ENCODE measurements at regions not wholly inside any gene's neighbourhood (a gene's known extent, or its start where the extent isn't known, plus 50 kb on each side); places are given as distances from the start of the nearest gene placed in this dataset.

DNA sequence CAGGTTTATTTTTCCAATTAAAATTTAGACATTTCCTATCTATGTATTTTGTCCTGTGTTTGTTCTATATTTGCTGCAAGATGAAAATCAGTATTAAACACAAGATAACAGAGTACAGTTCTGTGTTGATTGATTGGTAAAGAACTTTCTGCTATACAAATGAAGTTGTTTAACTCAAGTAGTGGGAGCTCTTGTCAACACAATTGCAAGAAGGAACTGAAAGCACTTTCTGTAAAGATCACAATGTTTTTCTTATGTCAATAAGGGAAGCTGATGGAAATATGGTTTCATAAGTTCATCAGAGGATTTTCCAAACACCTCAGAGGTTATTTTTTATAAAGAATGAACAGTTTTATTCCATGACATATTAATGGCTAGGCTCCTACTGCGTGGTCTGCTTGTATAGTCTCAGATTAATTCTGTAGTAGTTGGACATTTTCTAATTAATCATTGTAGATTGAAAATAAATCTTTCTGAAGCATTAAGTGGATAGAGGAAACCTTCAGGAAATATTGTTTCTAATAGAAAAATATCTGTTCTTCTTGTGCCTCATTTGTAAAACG is 379.5 kb downstream of the LRFN5 start:
- ATAC-seq = no peak

DNA sequence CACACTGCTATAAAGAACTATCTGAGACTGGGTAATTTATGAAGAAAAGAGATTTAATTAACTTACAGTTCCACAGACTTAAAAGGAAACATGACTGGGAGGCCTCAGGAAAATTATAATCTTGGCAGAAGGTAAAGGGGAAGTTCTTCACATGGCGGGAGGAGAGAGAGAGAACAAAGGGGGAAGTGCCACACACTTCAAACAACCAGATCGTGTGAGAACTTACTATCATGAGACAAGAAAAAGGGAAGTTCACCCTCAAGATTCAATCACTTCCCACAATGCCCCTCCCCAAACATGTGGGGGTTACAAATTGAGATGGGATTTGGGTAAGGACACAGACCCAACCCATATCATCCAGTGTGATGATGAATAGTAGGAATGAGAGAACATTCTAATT is 366.5 kb downstream of the LRFN5 start:
- Histone ChIP-seq H3K36me3 (no peaks in the 10 kb centered on the region), H3K4me3 (no peak overlapping the region), H3K27ac (no peak overlapping the region), H3K4me1 (no peaks in the 10 kb centered on the region), H3K27me3 (no peaks in the 10 kb centered on the region), H3K9me3 (no peaks in the 10 kb centered on the region)
- ATAC-seq = no peak
- DNase-seq = no peak
- TF ChIP-seq POLR2A (IDR thresholded peaks at IDR 0.05) = no peak
- TF ChIP-seq, protein P1, sequence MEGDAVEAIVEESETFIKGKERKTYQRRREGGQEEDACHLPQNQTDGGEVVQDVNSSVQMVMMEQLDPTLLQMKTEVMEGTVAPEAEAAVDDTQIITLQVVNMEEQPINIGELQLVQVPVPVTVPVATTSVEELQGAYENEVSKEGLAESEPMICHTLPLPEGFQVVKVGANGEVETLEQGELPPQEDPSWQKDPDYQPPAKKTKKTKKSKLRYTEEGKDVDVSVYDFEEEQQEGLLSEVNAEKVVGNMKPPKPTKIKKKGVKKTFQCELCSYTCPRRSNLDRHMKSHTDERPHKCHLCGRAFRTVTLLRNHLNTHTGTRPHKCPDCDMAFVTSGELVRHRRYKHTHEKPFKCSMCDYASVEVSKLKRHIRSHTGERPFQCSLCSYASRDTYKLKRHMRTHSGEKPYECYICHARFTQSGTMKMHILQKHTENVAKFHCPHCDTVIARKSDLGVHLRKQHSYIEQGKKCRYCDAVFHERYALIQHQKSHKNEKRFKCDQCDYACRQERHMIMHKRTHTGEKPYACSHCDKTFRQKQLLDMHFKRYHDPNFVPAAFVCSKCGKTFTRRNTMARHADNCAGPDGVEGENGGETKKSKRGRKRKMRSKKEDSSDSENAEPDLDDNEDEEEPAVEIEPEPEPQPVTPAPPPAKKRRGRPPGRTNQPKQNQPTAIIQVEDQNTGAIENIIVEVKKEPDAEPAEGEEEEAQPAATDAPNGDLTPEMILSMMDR (IDR thresholded peaks at IDR 0.05 in 4 of 5, conservative IDR thresholded peaks at IDR 0.05 in 1 of 5) = no peak
- in situ Hi-C loops (cut with MboI; ENCODE audit: low sequenced_read_pairs in 4 of 4) (no loop called here), intact Hi-C loops (cut with DNase I; ENCODE audit: low total_unique reads) (no loop called here)

More for the DNA sequence above, 379.5 kb downstream of the LRFN5 start:
- in situ Hi-C loops (cut with MboI; ENCODE audit: low sequenced_read_pairs in 4 of 4) = no loop called here
- intact Hi-C loops (cut with DNase I; ENCODE audit: low total_unique reads) = no loop called here
- TF ChIP-seq POLR2A (IDR thresholded peaks at IDR 0.05) = no peak
- TF ChIP-seq, protein P1 (IDR thresholded peaks at IDR 0.05 in 4 of 5, conservative IDR thresholded peaks at IDR 0.05 in 1 of 5) = no peak
- H3K36me3 ChIP-seq = no peaks in the 10 kb centered on the region
- H3K4me3 ChIP-seq = no peak overlapping the region
- no peaks in the 10 kb centered on the region for H3K27me3 ChIP-seq
- H3K27ac ChIP-seq = no peak overlapping the region
- no peaks in the 10 kb centered on the region for H3K9me3 ChIP-seq
- no peaks in the 10 kb centered on the region for H3K4me1 ChIP-seq
- DNase-seq = no peak

DNA sequence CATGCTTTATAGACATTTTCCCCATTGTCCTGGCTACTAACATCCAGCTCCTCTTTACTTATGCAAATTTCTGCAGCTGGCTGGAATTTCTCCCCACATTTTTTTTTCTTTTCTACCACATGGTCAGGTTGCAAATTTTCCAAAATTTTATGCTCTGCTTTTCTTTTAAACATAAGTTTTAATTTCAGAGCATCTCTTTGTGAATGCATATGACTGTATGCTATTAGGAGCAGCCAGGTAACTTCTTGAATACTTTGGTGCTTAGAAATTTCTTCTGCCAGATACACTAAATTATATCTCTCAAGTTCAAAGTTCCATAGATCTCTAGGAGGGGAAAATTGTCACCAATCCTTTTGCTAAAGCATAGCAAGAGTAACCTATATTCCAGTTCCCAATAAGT is 365.9 kb downstream of the LRFN5 start:
- no peak overlapping the region for H3K27ac ChIP-seq
- no peaks in the 10 kb centered on the region for H3K4me1 ChIP-seq
- in situ Hi-C loops (cut with MboI; ENCODE audit: low sequenced_read_pairs in 4 of 4) (no loop called here), intact Hi-C loops (cut with DNase I; ENCODE audit: low total_unique reads) (no loop called here)
- TF ChIP-seq, protein P1 (IDR thresholded peaks at IDR 0.05 in 4 of 5, conservative IDR thresholded peaks at IDR 0.05 in 1 of 5) = no peak
- TF ChIP-seq POLR2A (IDR thresholded peaks at IDR 0.05) = no peak
- DNase-seq = no peak
- no peaks in the 10 kb centered on the region for H3K9me3 ChIP-seq
- no peaks in the 10 kb centered on the region for H3K36me3 ChIP-seq
- no peak overlapping the region for H3K4me3 ChIP-seq
- H3K27me3 ChIP-seq = no peaks in the 10 kb centered on the region
- ATAC-seq = no peak

DNA sequence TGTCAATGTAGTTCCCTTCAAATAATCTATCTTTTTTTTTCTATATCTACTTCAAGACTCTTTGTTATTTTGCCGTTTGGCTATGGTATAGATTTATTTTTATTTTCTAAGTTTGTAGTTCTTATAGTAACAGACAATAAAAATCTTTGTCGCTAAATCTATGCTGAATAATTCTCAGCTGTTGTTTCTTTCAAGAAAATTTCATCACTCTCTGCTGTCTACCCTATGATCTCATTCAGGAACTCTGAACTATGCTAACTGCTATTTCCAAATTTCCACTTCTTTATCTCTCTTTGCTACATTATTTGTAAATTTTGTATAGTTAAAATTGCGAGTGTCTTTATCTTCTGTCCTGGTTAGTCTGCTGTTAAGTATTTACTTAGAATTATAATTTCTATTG is 353.6 kb downstream of the LRFN5 start:
- in situ Hi-C loops (cut with MboI; ENCODE audit: low sequenced_read_pairs in 4 of 4) (no loop called here), intact Hi-C loops (cut with DNase I; ENCODE audit: low total_unique reads) (no loop called here)
- Histone ChIP-seq H3K27me3 (no peaks in the 10 kb centered on the region), H3K36me3 (no peaks in the 10 kb centered on the region), H3K4me1 (no peaks in the 10 kb centered on the region), H3K4me3 (no peak overlapping the region), H3K9me3 (no peaks in the 10 kb centered on the region), H3K27ac (no peak overlapping the region)
- DNase-seq = no peak
- ATAC-seq = no peak
- TF ChIP-seq, protein P1 (IDR thresholded peaks at IDR 0.05 in 4 of 5, conservative IDR thresholded peaks at IDR 0.05 in 1 of 5) = no peak
- TF ChIP-seq POLR2A (IDR thresholded peaks at IDR 0.05) = no peak

DNA sequence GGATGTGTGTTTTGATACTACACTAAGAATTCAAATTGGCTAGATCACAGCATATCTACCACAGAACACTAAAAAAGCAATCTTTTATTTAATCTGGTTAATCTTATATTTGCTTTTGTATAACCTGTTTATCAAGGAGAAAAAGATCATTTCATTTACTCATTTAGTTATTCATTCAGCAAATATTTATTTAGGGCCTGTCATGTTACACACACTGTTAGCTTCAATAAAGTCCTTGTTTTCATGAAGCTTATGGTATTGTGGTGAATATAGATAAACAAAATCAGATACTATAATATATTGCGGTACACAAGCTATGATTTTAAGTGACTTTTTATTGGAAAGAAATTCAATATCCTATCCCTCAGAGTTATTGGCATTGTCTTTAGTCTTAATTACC is 350.8 kb downstream of the LRFN5 start:
- Histone ChIP-seq H3K27ac (no peak overlapping the region), H3K27me3 (no peaks in the 10 kb centered on the region), H3K9me3 (no peaks in the 10 kb centered on the region), H3K36me3 (no peaks in the 10 kb centered on the region), H3K4me3 (no peak overlapping the region), H3K4me1 (no peaks in the 10 kb centered on the region)
- ATAC-seq (no peak), DNase-seq (no peak)
- intact Hi-C loops (cut with DNase I; ENCODE audit: low total_unique reads) (no loop called here), in situ Hi-C loops (cut with MboI; ENCODE audit: low sequenced_read_pairs in 4 of 4) (no loop called here)
- TF ChIP-seq, protein P1 (IDR thresholded peaks at IDR 0.05 in 4 of 5, conservative IDR thresholded peaks at IDR 0.05 in 1 of 5) = no peak
- no peak for TF ChIP-seq POLR2A (IDR thresholded peaks at IDR 0.05)

All from gastrocnemius medialis (tissue), 4 donors.